Smooth muscle cell (in vitro differentiated cells): ENCODE measurements at regions not wholly inside any gene's neighbourhood (a gene's known extent, or its start where the extent isn't known, plus 50 kb on each side); places are given as distances from the start of the nearest gene placed in this dataset.

ENCODE experiments used
- DNase-seq: peaks from one replicate; lab custom pipeline; 2025; ENCODE audit not compliant: unreplicated experiment; lab: John Stamatoyannopoulos, UW
- H2AFZ ChIP-seq: fragments of 200-600 bp; sonication (generic); 2 replicates; pipeline ENCODE4 v1.6.0; 2016; ENCODE audit warnings: antibody characterized with exemption, low read depth, mild to moderate bottlenecking
- H3F3A ChIP-seq: fragments of 200-600 bp; sonication (generic); 2 replicates; pipeline ENCODE4 v1.6.0; 2017; ENCODE audit warnings: antibody characterized with exemption, low read depth
- H3K27ac ChIP-seq: fragments of 200-600 bp; sonication (generic); 2 replicates; pipeline ENCODE4 v1.5.1; 2016; ENCODE audit warnings: low read depth, mild to moderate bottlenecking
- H3K27me3 ChIP-seq: fragments of 200-600 bp; sonication (generic); 2 replicates; pipeline ENCODE4 v1.6.1; 2016; ENCODE audit warnings: low read depth, mild to moderate bottlenecking
- H3K36me3 ChIP-seq: fragments of 200-600 bp; sonication (generic); 2 replicates; pipeline ENCODE4 v1.5.1; 2016; ENCODE audit warnings: low read depth
- H3K4me1 ChIP-seq: fragments of 200-600 bp; sonication (generic); 2 replicates; pipeline ENCODE4 v1.5.1; 2016; ENCODE audit warnings: low read depth
- H3K4me2 ChIP-seq: fragments of 200-600 bp; sonication (generic); 2 replicates; pipeline ENCODE4 v1.6.0; 2016; ENCODE audit warnings: mild to moderate bottlenecking
- H3K4me3 ChIP-seq: fragments of 200-600 bp; sonication (generic); 2 replicates; pipeline ENCODE4 v1.5.1; 2016; ENCODE audit warnings: mild to moderate bottlenecking
- H3K79me2 ChIP-seq: fragments of 200-600 bp; sonication (generic); 2 replicates; pipeline ENCODE4 v1.6.0; 2016; ENCODE audit warnings: low read depth, mild to moderate bottlenecking
- H3K9ac ChIP-seq: fragments of 200-600 bp; sonication (generic); 2 replicates; pipeline ENCODE4 v1.6.0; 2016; ENCODE audit warnings: low read depth
- H3K9me3 ChIP-seq: fragments of 200-600 bp; sonication (generic); replicated peaks from 2 replicates; pipeline ENCODE4 v1.5.1; 2016; ENCODE audit warnings: low read depth
- H4K20me1 ChIP-seq: fragments of 200-600 bp; sonication (generic); 2 replicates; pipeline ENCODE4 v1.6.0; 2016; ENCODE audit warnings: low read depth
- WGBS: methylation state at CpG from one replicate; pipeline ENCODE4 v1.1.7; 2016; ENCODE audit warnings: low lambda C conversion rate; 5-methylcytosine and 5-hydroxymethylcytosine counted together
- TF ChIP-seq, protein P1 (sequence below): fragments of 200-600 bp; sonication (generic); IDR thresholded peaks from 2 replicates; pipeline ENCODE4 v1.5.1; 2017; ENCODE audit warnings: borderline replicate concordance, mild to moderate bottlenecking, antibody characterized with exemption; ENCODE audit not compliant: insufficient read depth, poor library complexity, severe bottlenecking

DNA sequence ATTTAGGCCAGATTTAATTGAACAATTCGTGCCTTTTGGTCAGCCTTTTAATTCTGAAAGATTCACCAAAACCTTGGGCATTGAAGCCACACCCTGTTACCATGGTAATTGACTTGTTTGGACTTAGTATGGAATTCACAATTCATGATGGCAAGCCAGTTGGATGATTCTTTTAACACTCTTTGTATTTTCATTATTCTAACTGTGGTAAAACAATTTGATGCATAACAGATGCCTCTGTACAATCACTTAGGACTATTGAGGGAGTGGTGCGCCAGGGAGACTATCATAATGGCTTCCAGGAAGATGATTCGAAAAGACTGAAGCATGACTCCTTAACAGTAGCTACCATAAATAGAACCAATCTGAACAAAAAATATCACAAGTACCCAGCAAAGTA lies 381.1 kb upstream of the ADAMTS16 start:
- WGBS, result 88% methylated on average over 3 of the region's 3 CpGs
- Histone ChIP-seq H3K9ac (no peak overlapping the region), H3K27me3 (no peaks in the 10 kb centered on the region), H4K20me1 (no peaks in the 10 kb centered on the region), H3K4me3 (no peak overlapping the region), H3K79me2 (no peaks in the 10 kb centered on the region), H2AFZ (no peak overlapping the region), H3K4me2 (no peak overlapping the region), H3K27ac (no peak overlapping the region), H3K4me1 (no peaks in the 10 kb centered on the region), H3K36me3 (no peaks in the 10 kb centered on the region), H3K9me3 (no peaks in the 10 kb centered on the region), H3F3A (no peaks in the 10 kb centered on the region)
- DNase-seq, result no peak
- TF ChIP-seq, protein P1, sequence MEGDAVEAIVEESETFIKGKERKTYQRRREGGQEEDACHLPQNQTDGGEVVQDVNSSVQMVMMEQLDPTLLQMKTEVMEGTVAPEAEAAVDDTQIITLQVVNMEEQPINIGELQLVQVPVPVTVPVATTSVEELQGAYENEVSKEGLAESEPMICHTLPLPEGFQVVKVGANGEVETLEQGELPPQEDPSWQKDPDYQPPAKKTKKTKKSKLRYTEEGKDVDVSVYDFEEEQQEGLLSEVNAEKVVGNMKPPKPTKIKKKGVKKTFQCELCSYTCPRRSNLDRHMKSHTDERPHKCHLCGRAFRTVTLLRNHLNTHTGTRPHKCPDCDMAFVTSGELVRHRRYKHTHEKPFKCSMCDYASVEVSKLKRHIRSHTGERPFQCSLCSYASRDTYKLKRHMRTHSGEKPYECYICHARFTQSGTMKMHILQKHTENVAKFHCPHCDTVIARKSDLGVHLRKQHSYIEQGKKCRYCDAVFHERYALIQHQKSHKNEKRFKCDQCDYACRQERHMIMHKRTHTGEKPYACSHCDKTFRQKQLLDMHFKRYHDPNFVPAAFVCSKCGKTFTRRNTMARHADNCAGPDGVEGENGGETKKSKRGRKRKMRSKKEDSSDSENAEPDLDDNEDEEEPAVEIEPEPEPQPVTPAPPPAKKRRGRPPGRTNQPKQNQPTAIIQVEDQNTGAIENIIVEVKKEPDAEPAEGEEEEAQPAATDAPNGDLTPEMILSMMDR, result no peak

DNA sequence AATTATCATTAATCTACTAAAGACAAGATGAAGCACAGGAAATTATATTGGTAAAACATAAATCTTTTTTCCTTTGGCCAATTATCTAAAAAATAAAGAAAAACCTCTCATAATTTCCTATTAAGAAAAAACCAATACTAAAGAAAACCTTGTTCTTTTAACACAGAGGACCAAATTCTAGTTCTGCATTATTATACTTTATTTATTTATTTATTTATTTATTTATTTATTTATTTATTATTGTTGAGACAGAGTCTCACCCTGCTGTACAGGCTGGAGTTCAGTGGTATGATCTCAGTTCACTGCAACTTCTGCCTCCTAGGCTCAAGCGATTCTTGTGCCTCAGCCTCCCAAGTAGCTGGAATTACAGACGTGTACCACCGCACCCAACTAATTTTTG lies 377.8 kb upstream of the ADAMTS16 start:
- 83% methylated on average over 3 of the region's 3 CpGs for WGBS
- no peak overlapping the region for H2AFZ ChIP-seq
- no peaks in the 10 kb centered on the region for H3F3A ChIP-seq
- H3K27ac ChIP-seq, result no peak overlapping the region
- TF ChIP-seq, protein P1, result no peak
- no peak overlapping the region for H3K4me3 ChIP-seq
- no peaks in the 10 kb centered on the region for H3K27me3 ChIP-seq
- H3K79me2 ChIP-seq, result no peaks in the 10 kb centered on the region
- no peaks in the 10 kb centered on the region for H3K9me3 ChIP-seq
- H3K9ac ChIP-seq, result no peak overlapping the region
- H4K20me1 ChIP-seq, result no peaks in the 10 kb centered on the region
- no peaks in the 10 kb centered on the region for H3K36me3 ChIP-seq
- H3K4me1 ChIP-seq, result no peaks in the 10 kb centered on the region
- DNase-seq, result no peak
- H3K4me2 ChIP-seq, result no peak overlapping the region

DNA sequence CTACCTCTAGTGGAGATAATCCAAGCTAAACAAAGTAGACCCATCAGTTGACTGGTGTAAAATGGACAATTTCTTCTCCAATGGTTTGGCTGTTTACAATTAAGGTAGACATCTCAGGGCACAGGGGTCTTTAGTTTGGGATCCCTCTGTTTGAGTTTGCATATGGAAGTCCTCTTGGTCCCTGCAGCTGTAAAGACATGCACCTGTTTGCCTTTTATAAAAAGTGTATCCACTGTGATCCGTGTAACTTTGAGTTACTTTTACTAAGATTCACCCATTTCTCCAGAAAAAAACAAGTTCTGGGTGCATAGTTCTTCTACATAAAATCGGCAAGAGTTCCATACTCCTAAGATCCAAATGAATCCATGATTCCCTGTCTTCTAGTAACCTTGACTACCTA lies 374.7 kb upstream of the ADAMTS16 start:
- TF ChIP-seq, protein P1, result no peak
- Histone ChIP-seq H3K79me2 (no peaks in the 10 kb centered on the region), H3K27me3 (no peaks in the 10 kb centered on the region), H3F3A (no peaks in the 10 kb centered on the region), H3K4me1 (no peaks in the 10 kb centered on the region), H3K4me2 (no peak overlapping the region), H3K4me3 (no peak overlapping the region), H3K9me3 (no peaks in the 10 kb centered on the region), H2AFZ (no peak overlapping the region), H4K20me1 (no peaks in the 10 kb centered on the region), H3K9ac (no peak overlapping the region), H3K36me3 (no peaks in the 10 kb centered on the region), H3K27ac (no peak overlapping the region)
- 90% methylated on average over 2 of the region's 2 CpGs for WGBS
- no peak for DNase-seq

DNA sequence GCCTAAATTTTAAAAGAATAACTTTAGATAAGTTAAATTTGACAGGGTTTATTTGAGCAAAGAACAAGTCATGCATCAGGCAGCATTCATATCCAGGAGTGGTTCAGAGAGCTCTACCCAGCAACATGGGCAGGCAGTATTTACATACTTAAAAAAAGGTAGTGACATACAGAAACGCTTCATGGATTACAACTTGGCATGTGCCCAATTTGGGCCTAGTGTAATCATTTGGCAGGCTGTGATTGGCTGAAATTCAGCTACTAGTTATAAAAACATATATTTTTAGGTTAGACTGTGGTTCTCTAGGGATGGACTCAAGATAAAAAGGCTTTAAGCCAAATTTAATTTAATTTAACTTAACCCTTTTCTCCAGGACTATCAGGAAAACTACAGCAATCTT lies 374.0 kb upstream of the ADAMTS16 start:
- TF ChIP-seq, protein P1, result no peak
- Histone ChIP-seq H3K79me2 (no peaks in the 10 kb centered on the region), H3K4me1 (no peaks in the 10 kb centered on the region), H4K20me1 (no peaks in the 10 kb centered on the region), H3K27me3 (no peaks in the 10 kb centered on the region), H3K4me3 (no peak overlapping the region), H3K9me3 (no peaks in the 10 kb centered on the region), H3K36me3 (no peaks in the 10 kb centered on the region), H2AFZ (no peak overlapping the region), H3K4me2 (no peak overlapping the region), H3F3A (no peaks in the 10 kb centered on the region), H3K9ac (no peak overlapping the region), H3K27ac (no peak overlapping the region)
- 85% methylated on average over 1 of the region's 1 CpG for WGBS
- DNase-seq, result no peak
